Dermis microvascular lymphatic vessel endothelial cell (primary cell): ENCODE measurements at regions not wholly inside any gene's neighbourhood (a gene's known extent, or its start where the extent isn't known, plus 50 kb on each side); places are given as distances from the start of the nearest gene placed in this dataset.
"Not testable (repeated sequence)": the region's sequence is repeated elsewhere in the genome, so short reads cannot be mapped to it uniquely, and the experiment has no call there.

Experiments
- DNase-seq, 2 donors: peaks; one replicate each; pipeline versions ENCODE4 v3.0.0 to v3.0.0-alpha.2; 2010; ENCODE audit warnings: low read depth in 2 of 2

GRCh38 chr6:50330963-50331362 lies 281.2 kb upstream of the DEFB112 start:
- no peak for DNase-seq

GRCh38 chr6:50333696-50334095 lies 284.0 kb upstream of the DEFB112 start:
- no peak for DNase-seq

- DNase-seq: no peak
These were observed 287.9 kb upstream of the DEFB112 start for GRCh38 chr6:50337532-50338122.

GRCh38 chr6:50353603-50354002 lies 303.9 kb upstream of the DEFB112 start:
- DNase-seq: no peak

- DNase-seq: no peak
These were observed 308.4 kb upstream of the DEFB112 start for GRCh38 chr6:50358113-50358512.

GRCh38 chr6:50361641-50362331 lies 312.1 kb upstream of the DEFB112 start:
- DNase-seq: no peak

- DNase-seq: no peak
These were observed 313.0 kb upstream of the DEFB112 start for GRCh38 chr6:50362706-50363105.

- no peak for DNase-seq
These were observed 320.3 kb upstream of the DEFB112 start for GRCh38 chr6:50369996-50370395.

- no peak for DNase-seq
These were observed 330.8 kb upstream of the DEFB112 start for GRCh38 chr6:50380406-50381098.

GRCh38 chr6:50381099-50381415 lies 331.3 kb upstream of the DEFB112 start:
- no peak for DNase-seq

- DNase-seq: no peak
These were observed 322.9 kb upstream of the TFAP2D start for GRCh38 chr6:50390416-50390815.

GRCh38 chr6:50394139-50394538 lies 319.2 kb upstream of the TFAP2D start:
- DNase-seq: not testable (repeated sequence)

GRCh38 chr6:50404643-50405042 lies 308.7 kb upstream of the TFAP2D start:
- no peak for DNase-seq

GRCh38 chr6:50410579-50410978 lies 302.7 kb upstream of the TFAP2D start:
- no peak for DNase-seq

GRCh38 chr6:50421041-50421440 lies 292.3 kb upstream of the TFAP2D start:
- not testable (repeated sequence) for DNase-seq

GRCh38 chr6:50427267-50427666 lies 286.1 kb upstream of the TFAP2D start:
- no peak for DNase-seq

GRCh38 chr6:50437901-50438300 lies 275.4 kb upstream of the TFAP2D start:
- DNase-seq: no peak

- DNase-seq: no peak
These were observed 270.7 kb upstream of the TFAP2D start for GRCh38 chr6:50442531-50443040.

GRCh38 chr6:50443144-50443543 lies 270.2 kb upstream of the TFAP2D start:
- no peak for DNase-seq

- DNase-seq: no peak
These were observed 264.2 kb upstream of the TFAP2D start for GRCh38 chr6:50449128-50449527.

GRCh38 chr6:50451826-50452400 lies 261.4 kb upstream of the TFAP2D start:
- no peak for DNase-seq

GRCh38 chr6:50455029-50455428 lies 258.3 kb upstream of the TFAP2D start:
- DNase-seq: no peak

- no peak for DNase-seq
These were observed 256.0 kb upstream of the TFAP2D start for GRCh38 chr6:50457351-50457750.
